ENCODE measurements at regions not wholly inside any gene's neighbourhood (a gene's known extent, or its start where the extent isn't known, plus 50 kb on each side); places are given as distances from the start of the nearest gene placed in this dataset.

GRCh38 chr3:106640353-106640752 is 736.9 kb upstream of the CCDC54 start:
- no peak for TF ChIP-seq POLR2AphosphoS5 (IDR thresholded peaks at IDR 0.05)
- TF ChIP-seq, protein P1, sequence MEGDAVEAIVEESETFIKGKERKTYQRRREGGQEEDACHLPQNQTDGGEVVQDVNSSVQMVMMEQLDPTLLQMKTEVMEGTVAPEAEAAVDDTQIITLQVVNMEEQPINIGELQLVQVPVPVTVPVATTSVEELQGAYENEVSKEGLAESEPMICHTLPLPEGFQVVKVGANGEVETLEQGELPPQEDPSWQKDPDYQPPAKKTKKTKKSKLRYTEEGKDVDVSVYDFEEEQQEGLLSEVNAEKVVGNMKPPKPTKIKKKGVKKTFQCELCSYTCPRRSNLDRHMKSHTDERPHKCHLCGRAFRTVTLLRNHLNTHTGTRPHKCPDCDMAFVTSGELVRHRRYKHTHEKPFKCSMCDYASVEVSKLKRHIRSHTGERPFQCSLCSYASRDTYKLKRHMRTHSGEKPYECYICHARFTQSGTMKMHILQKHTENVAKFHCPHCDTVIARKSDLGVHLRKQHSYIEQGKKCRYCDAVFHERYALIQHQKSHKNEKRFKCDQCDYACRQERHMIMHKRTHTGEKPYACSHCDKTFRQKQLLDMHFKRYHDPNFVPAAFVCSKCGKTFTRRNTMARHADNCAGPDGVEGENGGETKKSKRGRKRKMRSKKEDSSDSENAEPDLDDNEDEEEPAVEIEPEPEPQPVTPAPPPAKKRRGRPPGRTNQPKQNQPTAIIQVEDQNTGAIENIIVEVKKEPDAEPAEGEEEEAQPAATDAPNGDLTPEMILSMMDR (IDR thresholded peaks at IDR 0.05): no peak
- TF ChIP-seq POLR2A (IDR thresholded peaks at IDR 0.05; ENCODE audit: low read depth): no peak

Measured in esophagus muscularis mucosa (tissue), 3 donors.